Type B pancreatic cell (in vitro differentiated cells): ENCODE measurements at regions not wholly inside any gene's neighbourhood (a gene's known extent, or its start where the extent isn't known, plus 50 kb on each side); places are given as distances from the start of the nearest gene placed in this dataset.

Experiments
- DNase-seq: peaks from one replicate; pipeline ENCODE4 v3.0.0; 2021; ENCODE audit warnings: mixed read lengths; ENCODE audit not compliant: unreplicated experiment; ENCODE audit errors: extremely low spot score
- H3K27ac Mint-ChIP-seq: 2 replicates; pipeline ENCODE4 v1.8.0; 2021; ENCODE audit warnings: mild to moderate bottlenecking, mixed read lengths
- H3K27me3 Mint-ChIP-seq: 2 replicates; pipeline ENCODE4 v1.8.0; 2021; ENCODE audit warnings: mixed read lengths
- H3K36me3 Mint-ChIP-seq: 2 replicates; pipeline ENCODE4 v1.8.0; 2021; ENCODE audit warnings: mixed read lengths
- H3K4me1 Mint-ChIP-seq: one replicate; pipeline ENCODE4 v1.8.0; 2021; ENCODE audit warnings: mixed read lengths; ENCODE audit not compliant: unreplicated experiment
- H3K4me3 Mint-ChIP-seq: 2 replicates; pipeline ENCODE4 v1.8.0; 2021; ENCODE audit warnings: mild to moderate bottlenecking, mixed read lengths
- H3K9me3 Mint-ChIP-seq: 2 replicates; pipeline ENCODE4 v1.8.0; 2021; ENCODE audit warnings: mixed read lengths
- TF ChIP-seq, protein P1 (sequence below): fragments of 200-600 bp; sonication (generic); conservative IDR thresholded peaks from 2 replicates; pipeline ENCODE4 v1.5.0; 2021; ENCODE audit warnings: antibody characterized with exemption, mild to moderate bottlenecking

DNA sequence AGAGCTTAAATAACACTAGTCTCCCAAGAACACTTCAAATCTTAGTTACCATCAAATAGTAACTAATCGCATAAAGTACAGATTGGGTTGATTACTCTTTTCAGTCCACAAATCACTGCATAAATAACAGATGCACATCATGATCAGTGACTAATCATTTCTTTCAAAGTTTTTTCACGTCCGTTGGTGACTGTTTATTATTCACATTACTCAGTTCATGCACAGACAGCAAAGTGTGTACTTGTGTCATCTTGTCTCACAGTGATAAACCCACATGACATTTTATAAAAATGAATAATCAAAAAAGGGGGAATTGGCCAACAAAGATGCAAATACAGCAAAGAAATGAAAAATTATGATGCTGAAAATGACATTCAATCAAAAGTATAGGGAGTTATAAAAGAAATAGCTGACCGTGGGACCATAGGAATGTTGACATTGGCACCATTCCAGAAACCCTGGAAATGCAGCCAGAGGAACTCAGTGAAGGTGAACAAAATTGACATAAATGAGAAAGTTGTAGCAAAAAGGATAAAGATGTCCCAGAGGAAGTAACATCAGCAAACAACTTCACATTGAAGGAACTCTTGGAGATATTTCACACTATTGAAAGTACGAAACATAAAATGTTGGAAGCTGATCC, 161.5 kb downstream of the SOX3 start:
- Mint-ChIP-seq H3K27ac (no peak overlapping the region), H3K4me3 (no peak overlapping the region), H3K36me3 (no peaks in the 10 kb centered on the region), H3K27me3 (no peaks in the 10 kb centered on the region), H3K4me1 (no peaks in the 10 kb centered on the region), H3K9me3 (no peaks in the 10 kb centered on the region)
- TF ChIP-seq, protein P1, sequence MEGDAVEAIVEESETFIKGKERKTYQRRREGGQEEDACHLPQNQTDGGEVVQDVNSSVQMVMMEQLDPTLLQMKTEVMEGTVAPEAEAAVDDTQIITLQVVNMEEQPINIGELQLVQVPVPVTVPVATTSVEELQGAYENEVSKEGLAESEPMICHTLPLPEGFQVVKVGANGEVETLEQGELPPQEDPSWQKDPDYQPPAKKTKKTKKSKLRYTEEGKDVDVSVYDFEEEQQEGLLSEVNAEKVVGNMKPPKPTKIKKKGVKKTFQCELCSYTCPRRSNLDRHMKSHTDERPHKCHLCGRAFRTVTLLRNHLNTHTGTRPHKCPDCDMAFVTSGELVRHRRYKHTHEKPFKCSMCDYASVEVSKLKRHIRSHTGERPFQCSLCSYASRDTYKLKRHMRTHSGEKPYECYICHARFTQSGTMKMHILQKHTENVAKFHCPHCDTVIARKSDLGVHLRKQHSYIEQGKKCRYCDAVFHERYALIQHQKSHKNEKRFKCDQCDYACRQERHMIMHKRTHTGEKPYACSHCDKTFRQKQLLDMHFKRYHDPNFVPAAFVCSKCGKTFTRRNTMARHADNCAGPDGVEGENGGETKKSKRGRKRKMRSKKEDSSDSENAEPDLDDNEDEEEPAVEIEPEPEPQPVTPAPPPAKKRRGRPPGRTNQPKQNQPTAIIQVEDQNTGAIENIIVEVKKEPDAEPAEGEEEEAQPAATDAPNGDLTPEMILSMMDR = no peak
- DNase-seq = no peak

DNA sequence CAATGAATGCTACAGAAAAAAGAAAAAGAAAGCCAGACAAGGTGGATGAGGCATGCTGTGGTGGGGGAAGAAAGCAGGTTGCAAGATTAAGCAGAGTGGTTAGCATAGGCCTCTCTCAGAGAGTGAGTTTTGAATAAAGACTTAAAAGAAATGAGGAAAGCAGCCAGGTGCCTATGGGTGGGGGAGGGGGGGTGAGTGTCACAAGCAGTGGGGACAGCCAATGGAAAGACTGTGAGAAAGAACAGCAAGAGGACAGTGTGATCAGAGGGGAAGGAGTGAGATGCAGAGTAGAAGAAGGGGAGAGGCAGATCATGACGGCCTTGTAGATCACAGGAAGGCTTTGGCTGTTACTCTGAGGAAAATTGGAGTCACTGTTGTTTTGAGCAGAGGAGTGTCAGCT, 162.5 kb downstream of the SOX3 start:
- no peaks in the 10 kb centered on the region for H3K4me1 Mint-ChIP-seq
- H3K9me3 Mint-ChIP-seq = no peaks in the 10 kb centered on the region
- H3K4me3 Mint-ChIP-seq = no peak overlapping the region
- no peak for DNase-seq
- no peaks in the 10 kb centered on the region for H3K36me3 Mint-ChIP-seq
- no peak overlapping the region for H3K27ac Mint-ChIP-seq
- TF ChIP-seq, protein P1 = no peak
- no peaks in the 10 kb centered on the region for H3K27me3 Mint-ChIP-seq

DNA sequence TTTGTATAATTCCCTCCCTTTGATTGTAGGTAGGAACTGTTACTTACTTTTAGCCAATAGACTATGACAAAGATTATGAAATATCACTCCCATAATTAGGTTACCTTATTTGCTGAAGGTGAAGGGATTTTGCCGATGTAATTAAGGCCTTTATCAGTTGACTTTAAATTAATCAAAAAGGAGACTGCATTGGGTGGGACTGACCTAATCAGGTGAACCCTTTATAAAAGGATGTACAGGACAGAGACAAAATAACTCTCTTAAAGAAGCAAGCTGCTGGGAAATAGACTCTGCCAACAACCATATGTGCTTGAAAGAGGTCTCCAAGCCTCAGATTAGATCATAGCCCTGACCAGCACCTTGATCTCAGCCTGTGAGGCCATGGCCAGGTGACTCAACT, 167.6 kb downstream of the SOX3 start:
- H3K4me3 Mint-ChIP-seq = no peak overlapping the region
- H3K27ac Mint-ChIP-seq = no peak overlapping the region
- H3K9me3 Mint-ChIP-seq = no peaks in the 10 kb centered on the region
- no peak for DNase-seq
- H3K36me3 Mint-ChIP-seq = no peaks in the 10 kb centered on the region
- no peaks in the 10 kb centered on the region for H3K4me1 Mint-ChIP-seq
- peaks cover 7% of the 10 kb centered on the region for H3K27me3 Mint-ChIP-seq
- TF ChIP-seq, protein P1 = no peak

DNA sequence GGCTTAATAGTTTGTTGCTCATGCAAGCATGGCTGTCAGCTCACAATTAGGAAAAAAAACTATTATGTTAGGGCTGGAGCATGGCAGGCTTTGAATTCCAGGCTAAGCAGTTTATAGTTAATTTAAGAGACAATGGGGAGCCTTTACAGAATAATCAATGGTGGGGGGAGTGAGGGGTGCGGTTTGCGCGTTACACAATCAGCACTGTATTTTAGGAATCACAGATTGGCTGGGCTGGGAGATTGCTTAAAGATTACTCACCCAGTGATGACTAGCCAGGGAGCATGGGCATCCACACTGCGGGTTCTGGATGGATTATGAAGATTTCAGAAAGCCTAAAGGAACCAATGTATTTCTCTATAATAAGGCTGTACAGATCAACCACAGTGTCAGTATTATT, 186.6 kb downstream of the SOX3 start:
- Mint-ChIP-seq H3K4me3 (no peak overlapping the region), H3K9me3 (no peaks in the 10 kb centered on the region), H3K36me3 (no peaks in the 10 kb centered on the region), H3K27me3 (no peaks in the 10 kb centered on the region), H3K4me1 (no peaks in the 10 kb centered on the region), H3K27ac (no peak overlapping the region)
- no peak for DNase-seq
- TF ChIP-seq, protein P1 = no peak

DNA sequence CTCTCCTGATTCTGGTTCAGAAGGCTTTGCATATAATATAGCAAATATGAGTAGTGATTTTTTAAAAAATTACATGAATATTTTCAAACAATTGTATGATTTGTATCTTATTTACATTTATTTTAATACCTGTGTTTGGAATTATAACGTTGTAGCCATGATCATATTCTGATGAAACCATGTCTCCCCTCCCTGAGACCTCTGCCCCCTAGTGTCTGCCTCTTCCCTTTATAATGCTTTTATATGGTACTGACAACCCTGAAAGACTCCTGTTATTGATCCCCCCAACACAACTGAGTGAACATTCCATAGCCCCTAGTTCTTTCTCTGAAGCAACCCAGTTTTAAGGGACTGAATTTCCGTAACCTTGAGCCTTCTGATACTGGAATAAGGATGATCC, 187.4 kb downstream of the SOX3 start:
- H3K36me3 Mint-ChIP-seq = no peaks in the 10 kb centered on the region
- no peaks in the 10 kb centered on the region for H3K9me3 Mint-ChIP-seq
- H3K4me1 Mint-ChIP-seq = no peaks in the 10 kb centered on the region
- DNase-seq = no peak
- no peaks in the 10 kb centered on the region for H3K27me3 Mint-ChIP-seq
- TF ChIP-seq, protein P1 = peak; percentile 38
- no peak overlapping the region for H3K4me3 Mint-ChIP-seq
- no peak overlapping the region for H3K27ac Mint-ChIP-seq
